ENCODE measurements at regions not wholly inside any gene's neighbourhood (a gene's known extent, or its start where the extent isn't known, plus 50 kb on each side); places are given as distances from the start of the nearest gene placed in this dataset.
A peak's percentile ranks its signal among the peaks of the same experiment; 100 is the strongest.

DNA sequence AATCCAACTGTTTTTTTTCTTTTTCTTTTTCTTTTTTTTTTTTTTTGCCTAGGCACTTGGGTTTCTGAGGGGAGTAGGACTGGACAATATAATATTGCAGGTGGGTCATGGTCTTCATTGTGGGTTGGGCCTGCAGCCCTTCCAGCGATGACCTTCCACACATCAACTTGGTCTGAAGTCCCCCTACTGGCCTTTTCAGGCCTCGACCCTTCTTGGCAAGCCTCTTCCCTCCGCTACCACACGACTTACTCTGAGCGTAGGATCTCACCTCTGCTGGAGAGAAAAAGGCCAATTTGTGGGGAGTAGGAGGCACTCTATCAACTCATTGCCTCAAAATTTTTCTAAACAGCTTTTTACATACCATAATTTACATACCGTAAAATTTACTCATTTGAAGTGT, 51.1 kb upstream of the GRIK3 start:
- peak; percentile 4 for DNase-seq (ENCODE audit: low read depth)

- DNase-seq (ENCODE audit: low read depth), result no peak
These were observed 55.4 kb upstream of the GRIK3 start for GRCh38 chr1:37089750-37090149.

DNA sequence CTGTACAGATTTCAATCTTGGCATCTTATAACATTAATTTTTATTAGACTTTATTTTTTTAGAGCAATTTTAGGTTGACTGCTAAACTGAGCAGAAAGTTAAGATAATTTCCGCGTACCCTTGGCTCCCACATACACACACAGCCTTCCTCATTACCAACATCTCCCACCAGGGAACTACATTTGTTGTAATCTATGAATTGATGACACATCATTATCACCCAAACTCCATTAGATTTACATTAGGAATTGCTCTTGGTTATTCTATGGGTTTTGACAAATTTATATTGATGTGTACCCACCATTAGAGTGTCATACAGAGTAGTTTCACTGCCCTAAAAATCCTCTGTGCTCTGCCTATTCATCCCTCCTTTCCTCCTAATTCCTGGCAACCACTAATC, 56.4 kb upstream of the GRIK3 start:
- DNase-seq (ENCODE audit: low read depth), result no peak

DNA sequence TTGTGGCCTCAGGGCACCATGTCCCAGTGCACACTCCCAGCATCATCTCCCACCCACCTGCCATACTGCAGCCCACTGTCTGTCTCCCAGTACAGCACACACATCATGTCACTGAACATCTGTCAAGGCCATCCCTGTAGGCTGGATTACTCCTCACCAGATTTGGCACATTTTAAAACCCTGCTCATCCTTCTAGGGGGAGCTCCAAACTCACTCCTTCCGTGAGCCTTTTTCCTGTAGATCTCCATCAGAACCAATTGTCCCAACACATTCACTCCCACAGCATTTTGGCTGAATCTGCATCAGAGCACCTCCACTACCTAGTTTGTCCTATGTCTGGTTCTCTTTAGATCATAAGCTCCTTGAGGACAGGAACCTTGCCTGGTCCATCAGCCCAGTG, 58.6 kb upstream of the GRIK3 start:
- DNase-seq (ENCODE audit: low read depth), result no peak

DNA sequence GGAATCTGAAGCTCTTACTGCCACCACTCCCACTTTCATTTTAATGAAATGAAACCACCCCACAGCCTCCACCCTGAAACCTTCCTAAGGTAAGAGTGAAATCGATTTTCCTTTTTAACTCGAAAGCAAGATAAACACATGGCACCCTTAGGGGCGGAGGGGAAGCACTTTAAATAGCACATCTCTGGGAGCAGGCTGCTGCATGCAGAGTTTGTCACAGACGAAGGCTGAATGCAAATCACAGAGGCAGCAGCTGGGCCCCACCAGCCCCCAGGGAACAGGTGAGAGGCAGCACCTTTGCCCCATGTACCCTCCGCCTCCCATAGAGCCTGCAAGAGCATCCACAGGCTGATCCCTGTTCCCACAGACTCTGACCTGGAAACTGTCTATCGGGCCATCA, 60.0 kb upstream of the GRIK3 start:
- DNase-seq (ENCODE audit: low read depth), result no peak

- DNase-seq (ENCODE audit: low read depth), result peak; percentile 9
These were observed 62.2 kb upstream of the GRIK3 start for GRCh38 chr1:37096523-37096922.

DNA sequence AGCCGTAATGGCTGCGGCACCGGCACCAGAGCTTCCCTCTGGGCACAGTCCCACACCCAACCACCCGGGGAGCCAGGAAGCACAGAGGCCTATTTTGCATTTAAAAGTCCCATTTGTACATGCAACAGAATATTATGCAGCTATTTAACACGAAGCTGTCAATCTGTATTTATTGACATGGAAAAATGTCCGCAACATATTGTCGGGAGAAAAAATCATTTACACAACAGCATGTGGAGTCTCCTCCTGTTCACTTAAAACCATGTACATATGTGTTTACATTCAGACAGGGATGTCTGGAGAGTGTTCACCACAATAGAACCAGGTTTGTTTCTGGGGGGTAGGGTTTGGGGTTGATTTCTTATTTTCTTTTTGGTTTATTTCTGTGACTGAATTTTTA, 63.4 kb upstream of the GRIK3 start:
- DNase-seq (ENCODE audit: low read depth), result no peak

DNA sequence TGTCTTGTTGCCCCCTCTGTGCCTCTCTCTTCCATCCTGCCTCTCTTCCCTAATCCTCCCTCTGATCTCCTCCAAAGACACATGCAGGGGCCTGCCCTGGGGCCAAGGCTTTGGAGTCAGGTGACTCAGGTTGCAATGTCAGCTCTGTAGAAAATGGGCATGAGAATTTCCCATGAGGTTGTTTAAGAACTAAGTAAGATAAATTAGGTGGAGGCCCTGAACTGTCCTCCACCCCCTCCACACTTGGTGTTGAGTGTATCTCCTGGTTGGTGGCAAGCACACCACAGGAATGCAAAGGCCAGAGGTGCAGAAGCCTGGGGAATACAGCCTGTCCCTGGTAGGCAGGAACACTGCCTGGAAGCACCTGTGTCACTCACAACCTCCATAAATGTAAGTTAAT, 63.9 kb upstream of the GRIK3 start:
- no peak for DNase-seq (ENCODE audit: low read depth)

- no peak for DNase-seq (ENCODE audit: low read depth)
These were observed 66.0 kb upstream of the GRIK3 start for GRCh38 chr1:37100310-37100709.

- DNase-seq (ENCODE audit: low read depth), result no peak
These were observed 68.5 kb upstream of the GRIK3 start for GRCh38 chr1:37102656-37103382.

GRCh38 chr1:37105911-37106310, 71.6 kb upstream of the GRIK3 start:
- DNase-seq (ENCODE audit: low read depth), result no peak

DNA sequence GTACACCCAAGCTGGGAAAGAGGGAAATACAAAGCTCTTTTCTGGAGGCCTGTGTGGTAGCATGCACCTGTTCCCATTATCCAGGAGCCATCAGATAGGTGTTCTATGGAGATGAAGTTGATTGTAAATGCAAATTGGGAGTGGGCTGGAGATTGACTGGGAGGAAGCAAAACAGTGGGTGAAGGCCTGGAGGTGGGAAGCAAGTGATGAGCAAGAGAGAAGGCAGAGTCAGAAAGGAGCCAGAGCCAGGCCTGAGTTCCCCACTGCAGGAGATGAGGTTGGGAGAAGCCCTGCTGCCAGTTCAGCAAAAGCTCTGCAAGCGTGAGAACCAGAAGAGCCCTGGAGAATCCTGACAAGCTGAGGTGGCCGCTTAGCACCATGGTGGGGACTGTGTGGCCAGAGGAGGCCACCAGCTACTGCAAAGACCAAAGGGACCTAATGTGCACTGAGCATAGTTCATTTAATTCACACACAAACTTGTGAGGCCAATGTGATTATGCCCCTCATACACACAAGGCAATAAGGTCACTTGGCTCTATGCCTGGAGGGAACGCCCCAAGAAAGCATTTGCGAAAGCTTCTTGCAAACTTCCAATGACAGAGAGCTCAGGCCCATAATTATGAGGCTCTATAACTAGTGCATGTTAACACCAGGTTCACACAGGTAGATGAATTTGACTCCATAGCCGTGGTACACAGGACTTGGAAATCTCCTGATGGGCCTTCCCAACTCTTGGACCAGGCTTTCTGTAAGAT, 73.0 kb upstream of the GRIK3 start:
- DNase-seq (ENCODE audit: low read depth), result no peak

GRCh38 chr1:37108596-37109188, 74.4 kb upstream of the GRIK3 start:
- no peak for DNase-seq (ENCODE audit: low read depth)

GRCh38 chr1:37112430-37112829, 78.1 kb upstream of the GRIK3 start:
- DNase-seq (ENCODE audit: low read depth), result no peak

DNA sequence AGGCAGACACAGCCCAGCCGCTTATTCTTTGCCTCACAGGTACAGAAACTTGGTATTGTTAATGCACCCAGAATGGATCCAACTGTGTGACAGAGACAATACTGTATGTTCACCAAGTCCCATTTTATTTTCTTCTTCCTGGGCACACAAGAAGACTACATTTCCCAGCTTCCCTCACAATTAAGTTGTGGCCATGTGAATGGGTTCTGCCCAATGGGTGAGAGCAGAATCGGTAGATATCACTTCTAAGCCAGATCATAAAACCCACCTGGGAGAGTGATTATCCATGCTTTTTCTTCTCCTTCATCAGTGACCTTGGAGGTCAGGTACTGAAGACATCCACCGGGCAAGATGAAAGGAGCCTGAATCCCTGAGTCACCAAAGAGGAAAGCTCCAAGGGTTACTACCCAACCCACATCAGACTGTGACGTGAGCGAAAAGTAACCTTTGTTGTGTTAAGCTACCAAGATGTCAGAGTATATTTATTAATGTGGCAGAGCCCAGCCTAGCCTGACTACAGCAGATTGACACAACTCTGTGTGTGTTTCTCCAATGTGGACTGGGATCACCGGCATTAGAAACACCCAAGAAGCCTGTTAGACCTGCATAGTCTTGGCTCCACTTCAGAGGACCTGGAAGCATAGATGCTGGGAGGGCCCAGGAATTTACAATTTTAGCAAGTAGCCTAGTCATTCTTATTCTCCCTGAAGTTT, 79.1 kb upstream of the GRIK3 start:
- no peak for DNase-seq (ENCODE audit: low read depth)

DNA sequence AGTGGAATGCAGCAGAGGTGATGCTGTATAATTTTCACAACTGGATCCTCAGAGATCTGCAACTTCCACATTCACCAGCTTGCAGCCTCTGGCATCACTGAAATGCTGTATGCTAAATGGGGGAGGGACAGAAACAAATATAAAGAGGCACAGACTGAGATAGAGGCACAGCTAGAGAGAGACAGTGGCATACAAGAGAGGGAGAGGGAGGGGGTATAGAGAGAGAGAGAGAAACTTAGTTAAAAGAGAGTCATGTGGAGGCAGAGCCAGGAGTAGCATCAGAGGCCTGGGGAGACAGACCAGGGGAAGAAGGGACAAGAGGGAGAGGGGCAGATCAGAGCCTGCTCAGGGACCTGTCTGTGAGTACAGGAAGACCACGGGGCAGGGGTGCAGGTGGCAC, 84.5 kb upstream of the GRIK3 start:
- DNase-seq (ENCODE audit: low read depth), result no peak

DNA sequence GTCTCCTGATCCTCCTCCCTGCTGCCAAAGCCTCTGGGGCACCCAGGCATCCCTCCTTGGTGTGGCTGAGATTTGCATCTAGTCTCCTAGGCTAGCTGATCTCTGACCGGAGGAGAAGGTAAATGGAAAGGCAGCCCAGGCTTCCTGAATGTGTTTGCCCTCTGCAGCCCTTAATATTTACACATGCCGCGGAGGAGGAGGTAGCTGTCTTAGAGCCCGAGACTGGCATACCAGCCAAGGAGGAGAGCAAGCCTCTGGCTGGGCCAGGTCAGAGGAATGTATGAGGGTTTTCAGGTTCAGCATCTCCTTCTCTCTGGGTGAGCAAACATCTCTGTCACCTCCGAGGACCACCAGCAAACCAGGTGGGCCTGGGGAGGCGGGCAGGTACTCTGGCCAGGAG, 86.0 kb upstream of the GRIK3 start:
- DNase-seq (ENCODE audit: low read depth), result no peak

DNA sequence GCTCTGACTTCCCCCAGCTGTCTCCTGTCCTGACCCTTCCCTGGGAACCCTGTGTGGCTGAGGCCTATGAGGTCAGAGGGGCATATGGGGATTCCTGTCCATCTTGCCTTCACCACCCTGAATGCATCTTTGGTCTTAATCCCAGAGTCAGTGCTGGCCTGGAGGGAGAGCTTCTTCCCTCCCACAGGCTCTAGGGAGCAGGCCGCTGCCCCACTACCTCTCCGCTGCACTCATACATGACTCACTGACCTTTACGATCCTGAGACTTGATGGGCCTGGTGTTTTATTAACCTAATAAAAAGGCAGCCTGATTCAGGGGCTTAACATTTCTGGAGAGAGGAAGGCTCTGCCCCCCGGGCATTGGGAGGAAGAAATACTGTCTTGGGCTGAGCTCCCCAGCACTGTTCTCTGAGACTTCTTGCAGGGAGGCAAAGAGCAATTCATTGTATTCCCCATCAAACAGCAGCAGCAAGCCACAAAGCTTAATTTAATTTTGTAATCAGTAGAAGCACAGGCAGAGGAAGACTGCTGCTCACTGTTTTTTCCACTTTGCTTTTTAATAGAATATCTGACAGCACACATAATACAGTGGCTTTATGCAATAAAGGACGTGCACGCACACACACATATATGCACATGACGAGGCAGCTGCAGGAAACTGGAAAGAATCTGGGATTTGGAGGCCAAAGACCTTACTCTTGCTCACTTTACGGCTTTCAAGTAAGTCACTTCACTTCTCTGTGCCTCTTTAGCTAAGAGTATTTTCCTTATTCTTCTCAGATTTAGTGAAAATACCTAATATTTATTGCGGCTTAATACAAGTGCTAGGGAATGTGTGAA, 89.2 kb upstream of the GRIK3 start:
- peak; percentile 20 for DNase-seq (ENCODE audit: low read depth)

DNA sequence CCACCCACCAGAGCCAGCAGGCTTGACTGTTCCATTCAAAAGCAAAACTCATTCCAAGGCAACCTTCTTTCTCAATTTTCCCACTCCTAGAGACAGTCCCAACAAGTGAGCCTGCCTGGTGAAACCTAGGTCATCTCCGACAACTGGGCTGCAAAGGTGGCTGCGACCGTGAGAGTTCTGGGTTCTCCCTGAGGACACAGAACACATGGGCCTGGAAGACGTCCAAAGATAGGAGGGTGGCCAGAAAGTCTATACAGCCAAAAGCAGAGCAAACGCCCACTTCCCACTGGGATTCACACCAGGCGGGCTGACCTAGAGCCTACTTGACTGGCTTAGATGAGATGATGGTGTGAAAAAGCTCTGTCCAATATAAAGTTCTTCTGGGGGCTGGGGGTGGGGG, 90.2 kb upstream of the GRIK3 start:
- DNase-seq (ENCODE audit: low read depth), result no peak

- no peak for DNase-seq (ENCODE audit: low read depth)
These were observed 91.0 kb upstream of the GRIK3 start for GRCh38 chr1:37125295-37125694.

DNA sequence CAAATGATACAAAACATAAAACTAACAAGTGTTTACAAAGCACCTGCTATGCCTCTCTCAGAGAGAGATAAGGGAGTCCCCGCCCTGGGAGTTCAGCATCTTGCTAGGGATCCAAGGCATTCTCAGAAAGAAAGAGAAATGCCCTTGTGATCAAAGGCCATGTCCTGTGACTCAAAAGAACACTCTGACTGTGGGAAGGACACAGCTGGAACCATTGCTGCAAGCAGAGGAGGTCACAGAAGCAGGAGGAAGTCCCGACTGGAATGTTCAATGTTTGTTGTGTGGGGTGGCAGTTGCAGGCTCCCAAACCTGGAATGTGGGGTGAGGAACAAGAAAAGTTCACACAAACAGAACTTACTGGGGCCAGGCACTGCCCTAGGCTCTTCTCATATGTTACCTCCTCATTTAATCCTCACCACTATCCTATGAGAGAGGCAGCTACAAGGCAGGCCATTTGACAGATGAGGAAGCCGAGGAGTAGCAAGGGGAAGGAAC, 93.0 kb upstream of the GRIK3 start:
- no peak for DNase-seq (ENCODE audit: low read depth)

- no peak for DNase-seq (ENCODE audit: low read depth)
These were observed 93.8 kb upstream of the GRIK3 start for GRCh38 chr1:37128091-37128490.

Measured in ELR (cell line).